Adrenal gland (tissue), 5 donors: ENCODE measurements at regions not wholly inside any gene's neighbourhood (a gene's known extent, or its start where the extent isn't known, plus 50 kb on each side); places are given as distances from the start of the nearest gene placed in this dataset.

ENCODE experiments used
- POLR2A ChIP-seq, 2 donors: fragments of 450-650 bp; IDR thresholded peaks; one replicate each; pipeline ENCODE4 v1.6.1; 2017; ENCODE audit warnings: antibody characterized with exemption in 2 of 2, mild to moderate bottlenecking in 2 of 2, moderate library complexity in 1 of 2
- TF ChIP-seq, protein P1 (sequence below), 6 experiments: fragments of 450-650 bp in 4 of 6; fragments of 200-600 bp in 2 of 6; sonication (generic) in 1 of 6; IDR thresholded peaks; 1 replicate in 5 of 6; 2 replicates in 1 of 6; pipeline versions ENCODE4 v1.5.1 to v1.8.0; 2016 to 2021; ENCODE audit warnings: antibody characterized with exemption in 6 of 6, mild to moderate bottlenecking in 2 of 6, moderate library complexity in 1 of 6
- donor health status: DM: no; HTN: no; CAD: no.

DNA sequence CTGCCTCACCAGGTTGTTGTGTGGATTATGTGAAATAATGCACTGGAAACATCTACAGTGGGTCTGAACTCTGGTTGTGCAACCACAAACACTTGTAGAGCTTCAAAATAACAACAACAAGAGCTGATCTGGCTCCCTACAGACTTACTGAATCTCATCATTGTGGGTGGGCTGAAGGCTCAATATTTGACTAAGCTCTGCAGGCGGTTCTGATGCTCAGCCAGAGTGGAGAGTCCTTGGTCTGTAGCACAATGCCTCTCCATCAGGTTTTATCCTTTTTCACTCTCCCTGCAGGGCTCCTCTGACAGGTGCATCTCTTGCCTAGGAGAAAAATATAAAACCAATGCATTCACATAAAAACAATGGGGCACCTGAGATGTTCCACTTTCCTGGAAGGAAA, 456.3 kb upstream of the ONECUT1 start:
- TF ChIP-seq, protein P1, sequence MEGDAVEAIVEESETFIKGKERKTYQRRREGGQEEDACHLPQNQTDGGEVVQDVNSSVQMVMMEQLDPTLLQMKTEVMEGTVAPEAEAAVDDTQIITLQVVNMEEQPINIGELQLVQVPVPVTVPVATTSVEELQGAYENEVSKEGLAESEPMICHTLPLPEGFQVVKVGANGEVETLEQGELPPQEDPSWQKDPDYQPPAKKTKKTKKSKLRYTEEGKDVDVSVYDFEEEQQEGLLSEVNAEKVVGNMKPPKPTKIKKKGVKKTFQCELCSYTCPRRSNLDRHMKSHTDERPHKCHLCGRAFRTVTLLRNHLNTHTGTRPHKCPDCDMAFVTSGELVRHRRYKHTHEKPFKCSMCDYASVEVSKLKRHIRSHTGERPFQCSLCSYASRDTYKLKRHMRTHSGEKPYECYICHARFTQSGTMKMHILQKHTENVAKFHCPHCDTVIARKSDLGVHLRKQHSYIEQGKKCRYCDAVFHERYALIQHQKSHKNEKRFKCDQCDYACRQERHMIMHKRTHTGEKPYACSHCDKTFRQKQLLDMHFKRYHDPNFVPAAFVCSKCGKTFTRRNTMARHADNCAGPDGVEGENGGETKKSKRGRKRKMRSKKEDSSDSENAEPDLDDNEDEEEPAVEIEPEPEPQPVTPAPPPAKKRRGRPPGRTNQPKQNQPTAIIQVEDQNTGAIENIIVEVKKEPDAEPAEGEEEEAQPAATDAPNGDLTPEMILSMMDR (IDR thresholded peaks at IDR 0.05), result no peak
- no peak for TF ChIP-seq POLR2A (IDR thresholded peaks at IDR 0.05)
